ENCODE measurements at regions not wholly inside any gene's neighbourhood (a gene's known extent, or its start where the extent isn't known, plus 50 kb on each side); places are given as distances from the start of the nearest gene placed in this dataset.

DNA sequence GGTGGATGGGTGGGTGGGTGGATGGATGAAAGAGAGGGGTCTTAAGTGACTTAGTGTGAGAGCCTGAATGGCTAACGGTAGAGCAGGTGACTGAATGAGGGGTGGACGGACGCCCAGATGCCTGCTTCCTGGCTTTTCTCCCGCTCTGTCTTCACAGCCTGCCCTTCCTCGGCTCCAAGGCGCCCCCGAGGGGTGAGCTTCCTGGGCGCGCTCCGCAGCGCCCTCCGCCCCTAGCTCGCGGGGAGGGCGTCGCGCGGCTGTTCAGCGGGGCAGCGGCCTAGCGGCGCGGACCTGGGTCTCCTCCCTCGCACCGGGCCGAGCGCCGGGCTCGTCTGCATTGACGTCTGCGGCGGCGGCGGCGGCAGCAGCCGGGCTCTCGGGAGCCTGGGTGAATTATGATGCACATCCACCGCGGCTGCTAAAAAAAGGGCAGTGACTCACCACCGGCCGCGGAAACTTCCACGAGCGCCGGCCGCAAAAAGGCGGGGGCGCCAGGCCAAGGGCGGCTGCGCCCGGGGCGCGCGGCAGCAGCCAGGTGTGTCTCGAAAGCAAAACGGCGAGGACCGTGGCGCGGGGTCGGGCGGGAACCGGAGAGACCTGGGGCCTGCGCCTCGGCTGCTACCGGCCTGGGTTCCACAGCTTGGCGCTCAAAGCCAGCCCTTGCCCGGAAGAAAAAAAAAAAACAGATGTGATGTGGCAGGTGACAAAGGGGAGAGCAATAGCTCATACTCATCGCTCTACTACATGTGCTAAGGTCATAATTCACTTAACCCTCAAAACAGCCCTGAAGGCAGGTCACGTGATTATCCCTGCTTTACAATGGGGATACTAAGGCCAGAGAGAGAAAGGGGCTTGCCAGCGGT, 143.0 kb upstream of the ADRA1B start:
- TF ChIP-seq, protein P1, sequence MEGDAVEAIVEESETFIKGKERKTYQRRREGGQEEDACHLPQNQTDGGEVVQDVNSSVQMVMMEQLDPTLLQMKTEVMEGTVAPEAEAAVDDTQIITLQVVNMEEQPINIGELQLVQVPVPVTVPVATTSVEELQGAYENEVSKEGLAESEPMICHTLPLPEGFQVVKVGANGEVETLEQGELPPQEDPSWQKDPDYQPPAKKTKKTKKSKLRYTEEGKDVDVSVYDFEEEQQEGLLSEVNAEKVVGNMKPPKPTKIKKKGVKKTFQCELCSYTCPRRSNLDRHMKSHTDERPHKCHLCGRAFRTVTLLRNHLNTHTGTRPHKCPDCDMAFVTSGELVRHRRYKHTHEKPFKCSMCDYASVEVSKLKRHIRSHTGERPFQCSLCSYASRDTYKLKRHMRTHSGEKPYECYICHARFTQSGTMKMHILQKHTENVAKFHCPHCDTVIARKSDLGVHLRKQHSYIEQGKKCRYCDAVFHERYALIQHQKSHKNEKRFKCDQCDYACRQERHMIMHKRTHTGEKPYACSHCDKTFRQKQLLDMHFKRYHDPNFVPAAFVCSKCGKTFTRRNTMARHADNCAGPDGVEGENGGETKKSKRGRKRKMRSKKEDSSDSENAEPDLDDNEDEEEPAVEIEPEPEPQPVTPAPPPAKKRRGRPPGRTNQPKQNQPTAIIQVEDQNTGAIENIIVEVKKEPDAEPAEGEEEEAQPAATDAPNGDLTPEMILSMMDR (IDR thresholded peaks at IDR 0.05; ENCODE audit: low read depth, low read length, missing input control) = no peak
- no peak for TF ChIP-seq TAF1 (conservative IDR thresholded peaks at IDR 0.05)
- TF ChIP-seq NR2F2 (IDR thresholded peaks at IDR 0.05) = no peak
- TF ChIP-seq ZBTB33 (IDR thresholded peaks at IDR 0.05) = no peak
- TF ChIP-seq, protein P2, sequence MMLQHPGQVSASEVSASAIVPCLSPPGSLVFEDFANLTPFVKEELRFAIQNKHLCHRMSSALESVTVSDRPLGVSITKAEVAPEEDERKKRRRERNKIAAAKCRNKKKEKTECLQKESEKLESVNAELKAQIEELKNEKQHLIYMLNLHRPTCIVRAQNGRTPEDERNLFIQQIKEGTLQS (IDR thresholded peaks at IDR 0.05) = no peak
- TF ChIP-seq RXRA (IDR thresholded peaks at IDR 0.05) = no peak
- TF ChIP-seq SP1 (IDR thresholded peaks at IDR 0.05) = no peak
- TF ChIP-seq FOXA1 (IDR thresholded peaks at IDR 0.05) = no peak
